Effector CD8-positive, alpha-beta T cell (primary cell): ENCODE measurements at regions not wholly inside any gene's neighbourhood (a gene's known extent, or its start where the extent isn't known, plus 50 kb on each side); places are given as distances from the start of the nearest gene placed in this dataset.

Source experiments
- DNase-seq: peaks from one replicate; lab custom pipeline; 2025; lab: John Stamatoyannopoulos, UW

DNA sequence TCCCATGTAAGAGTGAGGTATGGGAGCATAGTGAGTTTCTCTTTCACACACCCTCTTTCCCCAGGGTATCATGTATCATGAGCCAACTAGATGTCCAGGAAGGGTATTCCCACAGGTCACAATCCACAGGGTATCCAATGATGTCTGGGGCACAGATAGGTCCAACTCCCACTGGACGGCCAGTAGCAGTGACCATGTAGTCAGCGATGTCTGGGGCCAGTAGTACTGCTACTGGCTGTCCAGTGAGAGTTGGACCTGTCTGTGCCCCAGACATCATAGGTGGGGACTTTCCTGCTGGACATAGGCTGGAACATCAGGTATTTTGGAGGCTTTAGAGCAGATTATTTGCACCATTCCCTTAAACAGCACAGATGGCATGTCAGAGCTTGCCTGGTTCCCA lies 352.6 kb upstream of the SGCD start:
- no peak for DNase-seq

DNA sequence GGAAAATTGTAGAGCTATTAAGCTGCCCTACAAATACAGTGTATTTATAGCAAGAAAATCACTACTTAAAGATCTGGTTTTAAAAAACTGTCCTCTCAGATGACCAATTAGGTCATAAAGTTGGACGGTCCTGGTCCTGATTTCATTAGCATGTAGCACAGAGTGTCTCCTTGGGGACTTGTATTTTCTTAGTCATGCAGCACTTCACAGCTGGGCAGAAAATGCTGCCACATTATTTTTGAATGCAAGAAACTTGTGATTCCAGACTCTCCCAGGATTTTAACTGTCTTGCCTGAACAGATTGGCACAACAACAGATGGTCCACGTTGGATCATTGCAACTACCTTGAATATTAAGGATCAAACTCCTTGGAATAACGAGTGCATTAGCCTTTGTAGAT lies 348.1 kb upstream of the SGCD start:
- DNase-seq = no peak

DNA sequence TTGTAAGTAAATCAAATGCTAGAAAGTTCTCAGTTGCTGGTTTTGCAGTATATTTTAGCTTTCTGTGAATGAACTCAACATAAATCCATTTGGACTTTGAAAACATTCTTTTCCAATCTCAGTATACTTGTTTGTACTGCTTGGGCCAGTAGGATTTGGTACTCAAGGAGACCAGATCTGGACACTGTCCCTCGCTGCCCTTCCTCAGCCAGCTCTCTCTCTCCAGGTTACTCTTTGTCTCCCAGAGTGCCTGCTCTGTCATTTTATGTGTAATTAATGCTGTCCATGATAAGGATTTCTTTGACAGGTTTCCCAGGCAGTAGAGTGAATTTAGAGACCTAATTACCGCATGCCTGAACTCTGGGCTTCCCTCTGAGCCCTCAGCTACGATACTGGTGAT lies 344.6 kb upstream of the SGCD start:
- no peak for DNase-seq

DNA sequence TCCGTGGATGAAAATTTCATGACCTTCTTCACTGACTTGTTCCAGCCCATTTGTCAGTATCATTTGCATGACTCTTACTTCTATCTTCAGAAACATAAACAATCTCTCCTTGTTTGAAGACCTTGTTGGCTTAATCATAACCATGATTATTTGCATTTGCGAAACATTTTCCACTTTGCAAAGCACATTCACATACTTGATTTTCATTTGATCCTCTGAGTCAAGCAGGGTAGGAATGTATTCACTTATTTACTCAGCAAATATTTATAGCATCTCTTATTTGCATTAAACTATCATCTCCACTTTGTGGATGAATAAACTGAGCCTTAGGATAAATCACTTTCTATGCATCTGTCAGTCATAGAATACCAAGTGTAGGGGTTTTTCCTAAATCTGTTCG lies 343.0 kb upstream of the SGCD start:
- DNase-seq = no peak

DNA sequence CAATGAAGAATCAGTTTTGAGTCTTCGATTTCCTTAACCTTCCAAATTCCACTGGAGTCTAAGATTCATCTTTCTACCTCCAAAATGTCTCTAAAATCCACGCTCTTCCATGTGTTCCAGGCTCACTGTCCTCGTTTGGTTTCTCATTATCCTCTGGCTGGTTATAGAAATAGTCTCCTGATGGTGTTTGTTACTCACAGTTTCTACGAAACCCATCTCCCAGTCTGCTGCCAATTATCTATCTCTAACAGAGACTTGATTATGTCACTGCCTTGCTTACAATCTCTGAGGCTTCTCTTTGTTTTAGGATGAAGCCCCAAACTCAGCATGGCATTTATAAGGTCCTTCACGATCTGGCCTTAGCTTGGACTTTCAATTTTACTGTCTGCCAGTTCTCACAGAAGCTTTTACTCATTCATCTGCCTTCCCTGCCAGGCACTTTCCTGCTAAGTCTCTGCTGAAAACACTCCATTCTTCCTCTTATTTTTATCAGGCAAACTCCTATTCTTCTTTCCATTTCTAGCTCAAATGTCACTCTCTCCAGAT lies 339.6 kb upstream of the SGCD start:
- DNase-seq = no peak

DNA sequence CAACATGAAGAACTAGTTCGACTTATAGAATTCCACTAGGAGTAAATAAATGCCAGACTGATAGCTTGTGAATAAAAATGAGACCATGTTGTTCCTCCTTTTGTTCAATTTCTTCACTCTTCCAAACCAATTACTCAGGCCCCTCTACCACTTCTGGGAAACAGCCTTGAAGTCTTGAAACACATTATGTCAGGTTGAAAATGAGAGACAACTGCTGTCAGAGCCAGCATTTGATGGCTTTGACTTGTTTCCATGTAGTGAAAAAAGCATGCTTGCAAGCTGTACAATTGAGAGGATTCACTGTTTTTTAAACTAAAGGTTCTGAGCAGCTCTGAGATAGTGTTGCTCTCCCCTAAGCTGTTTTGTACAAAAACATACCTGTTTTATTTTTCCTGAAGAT lies 337.1 kb upstream of the SGCD start:
- DNase-seq = no peak

DNA sequence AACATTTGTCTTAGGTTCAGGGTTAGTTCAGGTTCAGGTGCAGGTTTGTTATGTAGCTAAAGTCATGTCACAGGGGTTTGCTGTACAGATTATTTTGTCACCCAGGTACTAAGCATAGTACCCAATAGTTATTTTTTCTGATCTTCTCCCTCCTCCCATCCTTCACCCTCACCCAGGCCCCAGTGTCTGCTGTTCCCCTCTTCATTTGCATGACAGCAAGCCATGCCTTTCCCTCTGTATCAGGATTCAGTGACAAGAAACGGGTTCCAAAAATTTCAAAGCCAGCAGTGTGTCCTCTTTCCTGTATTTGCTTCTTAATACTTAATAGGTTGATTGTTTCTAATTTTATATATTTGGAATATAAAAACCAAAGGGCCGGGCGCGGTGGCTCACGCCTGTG lies 330.8 kb upstream of the SGCD start:
- DNase-seq = no peak

DNA sequence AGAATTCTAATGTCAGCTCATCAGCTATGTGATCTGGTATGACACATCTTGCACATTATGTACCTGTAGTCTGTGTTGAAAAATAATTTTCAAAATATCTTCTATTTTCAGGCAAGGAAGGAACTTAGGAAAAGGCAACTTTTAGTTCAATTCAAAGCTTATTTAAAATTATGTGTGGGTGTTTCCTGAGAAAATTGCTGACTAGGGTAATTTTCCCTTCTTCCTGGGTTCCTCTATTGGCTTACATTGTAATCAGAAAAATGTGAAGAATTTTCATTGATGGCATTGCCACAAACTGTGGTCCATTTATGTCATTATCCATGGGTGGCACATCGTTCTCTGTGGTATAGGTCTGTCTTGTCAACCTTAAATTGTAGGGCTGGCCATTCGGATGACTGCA lies 328.7 kb upstream of the SGCD start:
- no peak for DNase-seq

DNA sequence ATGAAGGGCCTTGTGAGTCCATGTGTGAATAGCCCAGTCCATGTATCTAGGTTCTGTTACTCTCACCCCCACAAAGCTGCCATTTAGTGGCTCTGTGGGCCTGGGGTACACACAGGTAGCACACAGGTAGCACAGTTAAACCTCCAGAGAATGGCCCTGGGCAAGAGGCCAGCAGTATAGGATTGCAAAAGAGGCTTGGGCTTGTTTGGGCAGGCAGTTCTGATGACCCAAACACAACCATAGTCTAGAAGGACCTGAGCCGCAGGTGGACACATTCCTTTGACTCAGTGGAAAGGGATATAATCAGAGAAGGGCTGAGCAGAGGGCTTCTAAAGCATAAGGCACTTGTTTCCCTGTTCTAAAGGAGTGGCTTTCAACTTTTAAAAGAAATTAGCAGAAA lies 326.8 kb upstream of the SGCD start:
- no peak for DNase-seq

DNA sequence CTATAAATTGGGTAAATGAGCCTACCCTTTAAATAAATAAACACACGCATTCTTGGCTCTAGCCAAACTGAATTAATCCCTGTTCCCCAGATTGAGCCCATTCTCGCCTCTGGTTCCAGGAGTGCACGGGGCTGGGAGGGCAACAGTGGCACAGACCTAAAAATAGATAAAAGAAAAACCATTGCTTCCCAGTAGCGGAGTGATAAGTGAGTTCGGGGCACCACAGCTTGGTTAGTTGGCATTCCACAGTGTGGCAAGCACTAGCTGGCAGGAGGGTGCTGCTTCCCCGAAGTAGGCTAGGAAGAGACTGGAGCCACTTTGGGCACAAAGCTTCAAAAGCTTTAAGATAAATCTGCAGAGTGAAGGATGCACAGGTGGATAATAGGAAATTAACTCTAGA lies 322.2 kb upstream of the SGCD start:
- DNase-seq = no peak

DNA sequence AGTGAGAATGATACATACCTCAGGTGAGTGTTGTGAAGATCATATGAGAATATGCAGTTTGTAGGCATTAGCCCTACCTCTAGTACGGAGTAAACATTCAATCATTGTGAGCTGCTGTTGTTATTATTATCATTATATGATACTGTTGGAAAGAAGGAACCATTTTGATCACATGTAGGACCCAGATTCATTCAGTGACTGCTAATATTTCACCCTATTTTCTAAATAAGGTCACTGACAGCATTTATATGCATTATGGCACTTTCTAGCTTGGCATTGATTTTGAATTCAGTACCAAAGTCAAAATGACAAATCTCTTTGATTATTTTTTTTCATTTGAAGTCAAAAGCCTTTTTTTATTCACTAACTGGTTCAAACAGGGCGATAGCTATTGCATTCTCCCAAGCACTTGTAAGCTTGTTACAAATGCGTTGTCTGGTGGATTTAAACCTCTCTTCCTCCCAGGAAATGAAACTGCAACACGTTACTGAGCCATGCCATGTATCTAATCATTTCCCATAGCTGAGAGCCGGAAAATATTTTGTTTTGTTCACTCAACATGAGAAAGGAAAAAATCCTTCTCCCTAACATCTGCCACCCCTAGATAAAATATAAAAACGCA lies 320.8 kb upstream of the SGCD start:
- DNase-seq = no peak

DNA sequence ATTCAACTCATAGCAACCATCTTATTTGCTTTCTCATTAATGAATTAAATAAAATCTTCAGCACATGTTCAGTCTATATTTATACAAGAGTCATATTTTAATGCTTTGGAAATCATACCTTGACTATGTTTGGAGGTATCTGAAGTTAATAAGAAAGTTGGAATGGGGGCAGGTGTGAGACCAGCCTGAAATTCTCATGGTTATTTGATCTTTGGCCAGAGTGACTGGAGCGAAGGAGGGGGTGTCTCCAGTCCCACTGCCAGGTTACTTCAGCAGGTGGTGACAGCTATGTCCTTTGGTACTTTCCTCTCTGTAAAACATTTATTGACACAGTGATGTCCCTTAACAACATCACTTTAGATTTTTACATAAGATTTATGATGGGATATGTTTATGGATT lies 318.1 kb upstream of the SGCD start:
- DNase-seq = no peak

DNA sequence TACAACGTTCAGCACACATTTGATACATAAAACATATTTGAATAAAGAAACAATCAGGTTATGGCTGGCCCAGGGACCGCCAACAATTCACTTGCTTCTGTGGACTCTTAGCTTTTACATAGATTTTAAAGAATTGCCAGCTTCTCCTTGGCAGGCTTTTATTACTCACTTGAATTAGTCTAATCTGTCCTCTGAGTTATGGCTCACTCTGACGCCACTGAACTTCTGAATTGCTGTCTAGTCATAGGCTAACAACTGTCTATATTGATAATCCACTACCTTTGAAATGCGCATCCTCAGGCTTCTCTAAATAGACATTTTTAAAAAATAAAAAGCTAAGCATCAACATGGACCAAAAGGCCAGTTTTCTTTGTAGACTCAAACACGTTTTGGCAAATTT lies 317.4 kb upstream of the SGCD start:
- DNase-seq = no peak

DNA sequence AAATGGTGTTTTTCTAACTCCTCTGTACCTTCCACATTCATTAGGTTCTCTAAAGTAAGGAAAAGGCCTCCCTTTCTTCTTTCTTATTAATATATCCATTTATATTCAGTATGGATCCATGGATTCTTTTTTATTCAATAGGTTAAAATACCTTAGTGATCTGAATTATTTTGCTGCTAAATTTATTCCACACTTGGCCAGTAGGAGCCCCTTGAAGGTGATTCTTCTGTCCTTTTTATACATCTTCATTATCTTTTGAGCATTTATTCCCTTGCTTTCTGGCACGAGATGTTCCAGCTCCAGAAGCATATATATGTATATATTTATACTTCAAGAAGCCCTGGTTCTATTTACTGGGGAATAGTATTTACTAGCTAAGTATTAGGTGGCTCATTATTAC lies 311.8 kb upstream of the SGCD start:
- no peak for DNase-seq

DNA sequence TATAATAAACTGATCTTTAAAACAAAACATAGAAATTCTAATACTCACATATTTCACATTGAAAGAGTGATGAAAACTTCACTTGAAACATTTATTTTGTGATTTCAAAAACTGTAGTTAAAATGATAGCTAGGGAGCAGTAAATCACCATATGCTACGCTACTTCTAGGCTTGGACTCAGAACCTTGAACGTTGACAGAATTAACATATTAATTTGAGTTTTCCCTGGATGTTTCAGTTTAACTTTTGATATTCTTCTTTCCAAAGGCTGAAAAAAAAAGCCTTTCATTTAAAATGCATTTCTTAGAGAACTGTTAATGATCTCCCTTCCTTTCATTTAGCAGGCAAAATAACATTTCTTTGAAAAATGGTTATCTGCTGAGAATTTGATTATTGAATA lies 307.8 kb upstream of the SGCD start:
- DNase-seq = no peak

DNA sequence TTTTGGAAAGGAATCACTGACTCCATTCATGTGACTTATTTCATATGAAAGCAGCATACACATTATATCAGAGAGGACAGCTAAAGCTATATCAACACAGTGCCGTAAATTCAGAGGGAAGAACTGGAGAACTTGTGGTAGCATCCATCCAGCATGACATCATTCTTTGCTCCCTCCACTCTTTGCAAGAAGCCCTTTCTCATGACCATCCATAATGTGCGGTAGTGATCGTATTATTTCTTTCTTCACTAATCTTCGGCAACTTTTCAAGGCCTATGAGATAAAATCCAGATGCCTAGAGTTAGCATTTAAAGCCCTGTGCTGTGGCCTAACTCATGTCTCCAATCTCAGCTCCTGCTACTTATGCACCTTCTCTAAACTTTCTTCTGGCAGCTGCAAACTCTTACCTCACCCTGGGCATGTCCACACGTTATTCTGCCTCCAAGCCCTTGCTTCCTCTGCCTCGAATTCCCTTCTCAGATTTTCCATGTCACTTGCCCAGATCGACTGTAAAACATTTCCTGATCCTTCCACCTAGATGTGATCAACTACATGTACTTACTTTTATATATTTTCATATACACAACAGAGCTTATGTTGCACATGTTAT lies 307.3 kb upstream of the SGCD start:
- DNase-seq = no peak

DNA sequence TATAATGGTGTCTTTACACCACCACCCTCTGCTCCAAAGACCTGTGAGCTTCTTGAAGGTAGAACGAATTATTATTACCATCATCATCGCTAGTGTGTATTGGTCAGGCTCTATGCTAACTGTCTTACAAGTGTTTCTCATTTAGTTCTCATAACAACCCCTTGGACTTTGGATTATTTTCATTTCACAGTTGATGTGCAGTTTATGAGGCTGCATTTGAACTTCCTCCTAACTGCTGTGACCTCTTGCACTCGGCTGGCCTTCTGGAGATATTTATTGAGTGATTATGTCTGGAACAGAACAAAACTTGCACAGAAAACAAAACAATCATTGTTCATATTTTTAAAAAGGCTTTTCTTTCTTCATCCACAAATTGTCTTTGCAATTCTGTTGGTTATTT lies 306.3 kb upstream of the SGCD start:
- no peak for DNase-seq

DNA sequence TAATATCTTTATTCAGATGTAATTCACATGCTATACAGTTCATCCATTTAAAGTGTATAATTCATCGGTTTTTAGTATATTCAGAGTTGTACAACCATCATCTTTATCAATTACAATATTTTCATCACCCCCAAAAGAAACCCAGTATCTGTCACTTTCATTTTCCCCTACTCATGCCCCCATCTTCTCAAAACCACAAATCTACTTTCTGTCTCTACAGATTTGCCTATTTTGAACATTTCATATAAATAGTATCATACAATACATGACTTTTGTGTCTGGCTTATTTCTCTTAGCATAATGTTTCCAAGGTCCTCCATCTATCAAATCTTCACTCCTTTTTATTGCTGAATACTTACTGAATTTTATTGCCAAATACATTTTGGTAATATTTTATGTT lies 305.1 kb upstream of the SGCD start:
- no peak for DNase-seq

DNA sequence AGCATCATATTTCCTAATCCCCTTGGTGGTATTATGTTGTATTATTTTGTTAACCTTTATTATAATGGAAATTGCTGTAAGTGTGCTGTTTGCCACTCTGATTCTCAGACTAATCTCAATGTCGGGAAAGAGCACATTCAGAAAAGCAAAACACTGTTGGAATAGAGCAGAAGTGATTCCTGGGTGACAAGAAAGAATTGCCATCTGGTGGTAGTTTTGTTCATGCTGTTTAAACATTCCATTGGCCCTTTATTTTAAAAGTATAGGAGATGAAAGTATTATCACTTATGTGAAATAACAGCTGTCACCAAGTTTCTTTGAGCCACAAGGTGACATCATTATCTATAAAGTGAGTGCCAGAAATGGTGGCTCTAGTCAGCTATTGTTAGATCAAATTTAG lies 301.3 kb upstream of the SGCD start:
- no peak for DNase-seq

DNA sequence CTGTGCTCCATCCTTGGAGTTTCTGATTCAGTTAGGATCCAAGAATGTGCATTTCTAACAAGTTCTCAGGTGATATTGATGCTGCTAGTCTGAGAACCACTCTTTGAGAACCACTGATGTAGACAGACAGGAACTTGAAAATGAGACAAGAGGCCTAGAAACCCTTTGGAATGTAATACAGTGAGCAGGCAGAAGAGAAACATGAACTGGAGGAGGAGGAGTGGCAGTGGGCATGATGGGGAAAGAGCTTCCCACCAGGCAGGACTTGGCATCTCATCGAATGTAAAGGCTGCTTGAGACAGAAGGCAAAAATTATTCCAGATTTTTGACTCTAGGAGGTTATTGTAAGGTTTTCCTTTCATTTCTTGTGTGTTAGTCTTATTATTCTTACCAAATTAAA lies 295.8 kb upstream of the SGCD start:
- no peak for DNase-seq

DNA sequence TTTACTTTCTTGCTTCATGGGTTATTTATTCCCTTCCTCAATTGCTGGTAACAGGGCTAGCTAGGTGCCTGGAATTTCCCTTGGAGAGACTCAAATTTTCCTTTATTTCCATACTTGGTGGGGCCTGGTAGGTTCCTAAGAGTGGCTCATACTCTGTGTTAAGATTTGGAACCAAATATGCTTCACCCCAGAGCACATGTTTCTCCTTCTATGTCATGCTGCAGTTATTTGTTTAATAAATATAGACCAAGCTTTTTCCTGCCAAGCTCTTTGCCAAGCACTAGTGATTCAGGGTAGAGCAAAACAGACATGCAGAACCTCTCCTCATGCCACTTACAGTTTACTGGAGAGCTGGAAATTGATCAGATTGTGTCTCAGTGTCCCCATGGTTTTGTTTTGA lies 290.3 kb upstream of the SGCD start:
- DNase-seq = no peak

DNA sequence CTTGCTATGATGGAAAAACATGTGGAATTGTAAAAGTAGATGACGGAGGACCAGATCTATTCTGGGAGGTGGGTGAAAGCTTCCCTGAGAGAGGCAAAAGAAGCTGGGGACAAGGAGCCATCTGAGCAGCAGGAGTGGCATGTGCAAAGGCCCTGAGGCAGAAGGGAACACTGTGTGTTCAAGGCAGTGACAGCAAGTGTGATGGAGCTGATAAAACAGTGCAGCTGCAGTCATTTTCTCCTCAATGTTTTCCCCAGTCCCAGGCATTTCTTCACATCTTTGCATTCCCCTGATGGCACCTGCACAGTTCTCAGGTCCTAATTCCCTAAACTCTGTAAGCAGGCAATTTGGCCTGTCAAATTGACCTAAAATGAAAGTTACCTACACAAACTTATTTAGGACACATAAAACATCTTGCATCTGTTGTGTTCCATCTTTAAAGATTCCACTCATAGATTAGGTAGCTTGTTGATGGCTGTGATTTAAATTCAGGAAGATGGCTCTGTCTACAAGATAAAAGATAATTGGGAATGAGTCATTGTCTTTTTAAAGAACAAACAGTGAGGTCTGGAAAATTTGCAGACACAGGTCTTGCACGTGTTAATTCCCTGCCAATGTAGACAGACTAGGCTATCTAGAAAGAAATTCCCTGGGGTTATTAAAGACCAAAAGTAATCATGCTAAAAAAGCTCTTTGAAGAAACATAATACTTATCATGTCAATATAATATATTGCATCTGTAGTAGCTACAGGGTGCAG lies 289.6 kb upstream of the SGCD start:
- no peak for DNase-seq

DNA sequence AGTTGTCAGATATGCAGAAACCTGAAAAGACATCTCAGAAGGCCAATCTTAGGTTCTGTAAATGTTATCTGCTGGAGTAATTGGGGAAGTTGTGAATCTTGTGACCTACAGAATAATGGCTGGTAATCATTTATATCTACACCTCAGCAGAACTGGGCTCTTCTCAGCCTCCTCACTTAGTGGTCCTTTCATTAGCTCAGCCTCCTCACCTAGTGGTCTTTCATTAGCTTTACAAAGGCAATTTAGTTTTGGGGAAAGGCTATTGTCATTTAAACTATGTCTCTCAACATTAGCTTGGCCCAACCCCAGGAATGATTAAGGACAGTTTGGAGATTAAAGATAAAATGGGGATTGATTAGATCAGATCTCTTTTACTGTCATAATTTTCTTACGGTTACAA lies 284.2 kb upstream of the SGCD start:
- no peak for DNase-seq
